Lung (tissue), 11 donors: ENCODE measurements at regions not wholly inside any gene's neighbourhood (a gene's known extent, or its start where the extent isn't known, plus 50 kb on each side); places are given as distances from the start of the nearest gene placed in this dataset.
A peak's percentile ranks its signal among the peaks of the same experiment; 100 is the strongest.

ENCODE experiments used
- ATAC-seq: fragments of 200-7000 bp; cut with Tn5 transposase; one replicate; pipeline ENCODE4 v1.9.1; 2020; ENCODE audit warnings: moderate number of reproducible peaks; ENCODE audit not compliant: insufficient read depth, low FRiP score
- DNase-seq, 3 donors: peaks; one replicate each; pipeline ENCODE4 v3.0.0-alpha.2; 2013 to 2017
- H3K27ac ChIP-seq, 2 donors: one replicate each; pipeline ENCODE4 v1.5.1; 2013; ENCODE audit warnings: mild to moderate bottlenecking in 2 of 2, moderate library complexity in 2 of 2, control low read depth in 1 of 2, inconsistent platforms in 1 of 2, low read depth in 1 of 2, low read length in 1 of 2
- H3K27me3 ChIP-seq, 3 donors: one replicate each; pipeline ENCODE4 v1.5.1; 2013; ENCODE audit warnings: low read length in 2 of 3; ENCODE audit not compliant: control insufficient read depth in 3 of 3, insufficient read depth in 3 of 3
- H3K36me3 ChIP-seq, 4 donors: one replicate each; pipeline ENCODE4 v1.5.1; 2013; ENCODE audit warnings: low read length in 4 of 4, mild to moderate bottlenecking in 1 of 4, moderate library complexity in 1 of 4; ENCODE audit not compliant: control insufficient read depth in 4 of 4, insufficient read depth in 4 of 4
- H3K4me1 ChIP-seq, 5 donors: one replicate each; pipeline ENCODE4 v1.5.1; 2013; ENCODE audit warnings: low read length in 5 of 5, mild to moderate bottlenecking in 2 of 5, moderate library complexity in 1 of 5; ENCODE audit not compliant: control insufficient read depth in 5 of 5, insufficient read depth in 5 of 5
- H3K4me3 ChIP-seq: one replicate; pipeline ENCODE4 v1.5.1; 2013; ENCODE audit warnings: mild to moderate bottlenecking, control low read depth, moderate library complexity
- H3K9ac ChIP-seq, 2 donors: one replicate each; pipeline ENCODE4 v1.5.1; 2013; ENCODE audit warnings: low read length in 2 of 2, control low read depth in 1 of 2; ENCODE audit not compliant: insufficient read depth in 1 of 2
- H3K9me3 ChIP-seq, 4 donors: one replicate each; pipeline ENCODE4 v1.5.1; 2013; ENCODE audit warnings: low read length in 3 of 4, mild to moderate bottlenecking in 1 of 4, moderate library complexity in 1 of 4; ENCODE audit not compliant: control insufficient read depth in 4 of 4, insufficient read depth in 3 of 4
- WGBS, 2 donors: extraction: QIAGEN DNeasy Blood & Tissue Kit; methylation state at CpG; one replicate each; pipeline ENCODE4 v1.1.7; 2013; 5-methylcytosine and 5-hydroxymethylcytosine counted together
- TF ChIP-seq, protein P1 (sequence below): IDR thresholded peaks from 2 replicates; pipeline ENCODE4 v1.5.1; 2012; ENCODE audit warnings: mild to moderate bottlenecking; ENCODE audit errors: control extremely low read depth, extremely low read depth
- donor health status: control.
- donor health status: control.
- donor health status: Bipolar disorder and iron deficiency.
- donor health status: healthy.
- donor health status: DM: yes; HTN: yes; CAD: no.

GRCh38 chr1:185441605-185442004 is 124.6 kb upstream of the IVNS1ABP start:
- no peak for ATAC-seq
- 40 to 61% methylated on average over 3 of the region's 3 CpGs for WGBS, 2 donors
- no peaks in the 10 kb centered on the region for H3K27me3 ChIP-seq

GRCh38 chr1:185440877-185441276 is 123.8 kb upstream of the IVNS1ABP start:
- DNase-seq (peak in 2 of 3 donors; percentile 5 to 27), ATAC-seq (no peak)

More at GRCh38 chr1:185441605-185442004, 124.6 kb upstream of the IVNS1ABP start:
- TF ChIP-seq, protein P1, sequence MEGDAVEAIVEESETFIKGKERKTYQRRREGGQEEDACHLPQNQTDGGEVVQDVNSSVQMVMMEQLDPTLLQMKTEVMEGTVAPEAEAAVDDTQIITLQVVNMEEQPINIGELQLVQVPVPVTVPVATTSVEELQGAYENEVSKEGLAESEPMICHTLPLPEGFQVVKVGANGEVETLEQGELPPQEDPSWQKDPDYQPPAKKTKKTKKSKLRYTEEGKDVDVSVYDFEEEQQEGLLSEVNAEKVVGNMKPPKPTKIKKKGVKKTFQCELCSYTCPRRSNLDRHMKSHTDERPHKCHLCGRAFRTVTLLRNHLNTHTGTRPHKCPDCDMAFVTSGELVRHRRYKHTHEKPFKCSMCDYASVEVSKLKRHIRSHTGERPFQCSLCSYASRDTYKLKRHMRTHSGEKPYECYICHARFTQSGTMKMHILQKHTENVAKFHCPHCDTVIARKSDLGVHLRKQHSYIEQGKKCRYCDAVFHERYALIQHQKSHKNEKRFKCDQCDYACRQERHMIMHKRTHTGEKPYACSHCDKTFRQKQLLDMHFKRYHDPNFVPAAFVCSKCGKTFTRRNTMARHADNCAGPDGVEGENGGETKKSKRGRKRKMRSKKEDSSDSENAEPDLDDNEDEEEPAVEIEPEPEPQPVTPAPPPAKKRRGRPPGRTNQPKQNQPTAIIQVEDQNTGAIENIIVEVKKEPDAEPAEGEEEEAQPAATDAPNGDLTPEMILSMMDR, result no peak
- H3K9ac ChIP-seq, result no peak overlapping the region
- H3K4me3 ChIP-seq, result no peak overlapping the region
- peaks cover 0 to 13% (median 0%) of the 10 kb centered on the region in 5 donors for H3K4me1 ChIP-seq
- H3K9me3 ChIP-seq, result no peaks in the 10 kb centered on the region
- H3K27ac ChIP-seq, result no peak overlapping the region
- H3K36me3 ChIP-seq, result no peaks in the 10 kb centered on the region
- DNase-seq, result peak in 1 of 3 donors; percentile 19

GRCh38 chr1:185439727-185440415 is 122.8 kb upstream of the IVNS1ABP start:
- no peak overlapping the region for H3K4me3 ChIP-seq
- DNase-seq, result no peak
- H3K27ac ChIP-seq, result peak overlapping the region; percentile 9 to 35
- H3K9ac ChIP-seq, result no peak overlapping the region
- H3K36me3 ChIP-seq, result no peaks in the 10 kb centered on the region
- peak; percentile 46 for ATAC-seq
- no peaks in the 10 kb centered on the region for H3K9me3 ChIP-seq
- WGBS, 2 donors, result 45 to 53% methylated on average over 1 of the region's 1 CpG
- no peaks in the 10 kb centered on the region for H3K27me3 ChIP-seq
- TF ChIP-seq, protein P1, result no peak
- H3K4me1 ChIP-seq, result peaks cover 0 to 13% (median 0%) of the 10 kb centered on the region in 5 donors

More at GRCh38 chr1:185440877-185441276, 123.8 kb upstream of the IVNS1ABP start:
- H3K27me3 ChIP-seq, result no peaks in the 10 kb centered on the region
- H3K27ac ChIP-seq, result no peak overlapping the region
- H3K9ac ChIP-seq, result no peak overlapping the region
- TF ChIP-seq, protein P1, result no peak
- no peaks in the 10 kb centered on the region for H3K9me3 ChIP-seq
- peaks cover 0 to 13% (median 0%) of the 10 kb centered on the region in 5 donors for H3K4me1 ChIP-seq
- no peak overlapping the region for H3K4me3 ChIP-seq
- H3K36me3 ChIP-seq, result no peaks in the 10 kb centered on the region
